ENCODE measurements at regions not wholly inside any gene's neighbourhood (a gene's known extent, or its start where the extent isn't known, plus 50 kb on each side); places are given as distances from the start of the nearest gene placed in this dataset.
"Not testable (repeated sequence)": the region's sequence is repeated elsewhere in the genome, so short reads cannot be mapped to it uniquely, and the experiment has no call there.

- no peaks in the 10 kb centered on the region for H3K4me1 Mint-ChIP-seq
- H3K4me3 Mint-ChIP-seq, result no peak overlapping the region
- no peak overlapping the region for H3K27ac Mint-ChIP-seq
- DNase-seq (no peak), ATAC-seq (no peak)
- H3K27me3 Mint-ChIP-seq, result peaks cover 12% of the 10 kb centered on the region
- H3K9me3 Mint-ChIP-seq, result no peaks in the 10 kb centered on the region
- H3K36me3 Mint-ChIP-seq (ENCODE audit: low read depth), result no peaks in the 10 kb centered on the region
Measured at GRCh38 chr6:27002447-27002846, 245.1 kb upstream of the PRSS16 start.

GRCh38 chr6:27007020-27007419 is 240.5 kb upstream of the PRSS16 start:
- Mint-ChIP-seq H3K4me1 (no peaks in the 10 kb centered on the region), H3K4me3 (no peak overlapping the region), H3K27me3 (peaks cover 19% of the 10 kb centered on the region), H3K36me3 (ENCODE audit: low read depth) (peaks cover 3% of the 10 kb centered on the region), H3K9me3 (peaks cover 4% of the 10 kb centered on the region), H3K27ac (no peak overlapping the region)
- ATAC-seq (no peak), DNase-seq (no peak)

GRCh38 chr6:27008613-27009012 is 238.9 kb upstream of the PRSS16 start:
- H3K27me3 Mint-ChIP-seq, result peaks cover 21% of the 10 kb centered on the region

GRCh38 chr6:27014053-27014452 is 233.4 kb upstream of the PRSS16 start:
- ATAC-seq; H3K36me3 Mint-ChIP-seq (ENCODE audit: low read depth); H3K4me1 Mint-ChIP-seq; H3K27ac Mint-ChIP-seq; H3K4me3 Mint-ChIP-seq; DNase-seq: not testable (repeated sequence)
- H3K9me3 Mint-ChIP-seq, result peaks cover 51% of the 10 kb centered on the region
- peaks cover 15% of the 10 kb centered on the region for H3K27me3 Mint-ChIP-seq

More at GRCh38 chr6:27008613-27009012, 238.9 kb upstream of the PRSS16 start:
- not testable (repeated sequence) for H3K4me3 Mint-ChIP-seq; ATAC-seq; H3K4me1 Mint-ChIP-seq; DNase-seq; H3K36me3 Mint-ChIP-seq (ENCODE audit: low read depth); H3K27ac Mint-ChIP-seq
- H3K9me3 Mint-ChIP-seq, result peaks cover 11% of the 10 kb centered on the region

- H3K4me3 Mint-ChIP-seq, result no peak overlapping the region
- H3K4me1 Mint-ChIP-seq, result peaks cover 9% of the 10 kb centered on the region
- DNase-seq (no peak), ATAC-seq (no peak)
- no peak overlapping the region for H3K27ac Mint-ChIP-seq
- peaks cover 52% of the 10 kb centered on the region for H3K9me3 Mint-ChIP-seq
- H3K27me3 Mint-ChIP-seq, result peaks cover 21% of the 10 kb centered on the region
- H3K36me3 Mint-ChIP-seq (ENCODE audit: low read depth), result no peaks in the 10 kb centered on the region
Measured at GRCh38 chr6:27016689-27017088, 230.8 kb upstream of the PRSS16 start.

- ATAC-seq, result not testable (repeated sequence)
- Mint-ChIP-seq H3K27me3 (peaks cover 28% of the 10 kb centered on the region), H3K9me3 (peaks cover 45% of the 10 kb centered on the region)
Measured at GRCh38 chr6:27018401-27018800, 229.1 kb upstream of the PRSS16 start.

GRCh38 chr6:27019651-27020552 is 227.6 kb upstream of the PRSS16 start:
- Mint-ChIP-seq H3K27ac (peak overlapping the region; percentile 70), H3K9me3 (peaks cover 39% of the 10 kb centered on the region), H3K4me1 (peaks cover 9% of the 10 kb centered on the region), H3K27me3 (peaks cover 38% of the 10 kb centered on the region), H3K36me3 (ENCODE audit: low read depth) (no peaks in the 10 kb centered on the region), H3K4me3 (peak overlapping the region; percentile 76)
- ATAC-seq (peak; percentile 84), DNase-seq (peak; percentile 67)

More at GRCh38 chr6:27018401-27018800, 229.1 kb upstream of the PRSS16 start:
- H3K4me3 Mint-ChIP-seq; H3K27ac Mint-ChIP-seq; DNase-seq; H3K36me3 Mint-ChIP-seq (ENCODE audit: low read depth); H3K4me1 Mint-ChIP-seq: not testable (repeated sequence)

GRCh38 chr6:27020553-27020880 is 227.0 kb upstream of the PRSS16 start:
- Mint-ChIP-seq H3K9me3 (peaks cover 33% of the 10 kb centered on the region), H3K36me3 (ENCODE audit: low read depth) (no peaks in the 10 kb centered on the region), H3K27me3 (peaks cover 39% of the 10 kb centered on the region), H3K4me1 (peaks cover 9% of the 10 kb centered on the region), H3K4me3 (peak overlapping the region; percentile 76), H3K27ac (peak overlapping the region; percentile 70)
- DNase-seq (no peak), ATAC-seq (no peak)

GRCh38 chr6:27023664-27024063 is 223.8 kb upstream of the PRSS16 start:
- no peak overlapping the region for H3K27ac Mint-ChIP-seq
- peaks cover 9% of the 10 kb centered on the region for H3K4me1 Mint-ChIP-seq
- DNase-seq, result no peak
- peaks cover 51% of the 10 kb centered on the region for H3K27me3 Mint-ChIP-seq
- H3K9me3 Mint-ChIP-seq, result peaks cover 7% of the 10 kb centered on the region
- no peak for ATAC-seq
- H3K36me3 Mint-ChIP-seq (ENCODE audit: low read depth), result no peaks in the 10 kb centered on the region
- H3K4me3 Mint-ChIP-seq, result no peak overlapping the region

- peaks cover 5% of the 10 kb centered on the region for H3K4me1 Mint-ChIP-seq
- no peaks in the 10 kb centered on the region for H3K9me3 Mint-ChIP-seq
- ATAC-seq (no peak), DNase-seq (no peak)
- H3K27ac Mint-ChIP-seq, result no peak overlapping the region
- no peaks in the 10 kb centered on the region for H3K36me3 Mint-ChIP-seq (ENCODE audit: low read depth)
- peaks cover 41% of the 10 kb centered on the region for H3K27me3 Mint-ChIP-seq
- no peak overlapping the region for H3K4me3 Mint-ChIP-seq
Measured at GRCh38 chr6:27025351-27025750, 222.2 kb upstream of the PRSS16 start.

GRCh38 chr6:27026361-27026760 is 221.1 kb upstream of the PRSS16 start:
- DNase-seq (no peak), ATAC-seq (no peak)
- Mint-ChIP-seq H3K27me3 (peaks cover 36% of the 10 kb centered on the region), H3K4me3 (no peak overlapping the region), H3K27ac (no peak overlapping the region), H3K4me1 (no peaks in the 10 kb centered on the region), H3K9me3 (no peaks in the 10 kb centered on the region), H3K36me3 (ENCODE audit: low read depth) (no peaks in the 10 kb centered on the region)

GRCh38 chr6:27031302-27031701 is 216.2 kb upstream of the PRSS16 start:
- no peak overlapping the region for H3K27ac Mint-ChIP-seq
- no peaks in the 10 kb centered on the region for H3K9me3 Mint-ChIP-seq
- H3K36me3 Mint-ChIP-seq (ENCODE audit: low read depth), result no peaks in the 10 kb centered on the region
- ATAC-seq (no peak), DNase-seq (no peak)
- no peak overlapping the region for H3K4me3 Mint-ChIP-seq
- H3K27me3 Mint-ChIP-seq, result peaks cover 40% of the 10 kb centered on the region
- no peaks in the 10 kb centered on the region for H3K4me1 Mint-ChIP-seq

- no peak overlapping the region for H3K4me3 Mint-ChIP-seq
- DNase-seq (no peak), ATAC-seq (no peak)
- no peaks in the 10 kb centered on the region for H3K36me3 Mint-ChIP-seq (ENCODE audit: low read depth)
- H3K27ac Mint-ChIP-seq, result no peak overlapping the region
- H3K9me3 Mint-ChIP-seq, result no peaks in the 10 kb centered on the region
- H3K4me1 Mint-ChIP-seq, result no peaks in the 10 kb centered on the region
- peaks cover 39% of the 10 kb centered on the region for H3K27me3 Mint-ChIP-seq
Measured at GRCh38 chr6:27038498-27038897, 209.0 kb upstream of the PRSS16 start.

GRCh38 chr6:27040244-27041042 is 207.1 kb upstream of the PRSS16 start:
- no peak overlapping the region for H3K4me3 Mint-ChIP-seq
- DNase-seq (no peak), ATAC-seq (no peak)
- H3K9me3 Mint-ChIP-seq, result no peaks in the 10 kb centered on the region
- H3K36me3 Mint-ChIP-seq (ENCODE audit: low read depth), result no peaks in the 10 kb centered on the region
- peaks cover 36% of the 10 kb centered on the region for H3K27me3 Mint-ChIP-seq
- H3K4me1 Mint-ChIP-seq, result no peaks in the 10 kb centered on the region
- H3K27ac Mint-ChIP-seq, result no peak overlapping the region

GRCh38 chr6:27043244-27043643 is 204.3 kb upstream of the PRSS16 start:
- no peak for ATAC-seq
- DNase-seq, result no peak
- H3K9me3 Mint-ChIP-seq, result no peaks in the 10 kb centered on the region
- peaks cover 26% of the 10 kb centered on the region for H3K27me3 Mint-ChIP-seq
- no peak overlapping the region for H3K4me3 Mint-ChIP-seq
- no peaks in the 10 kb centered on the region for H3K36me3 Mint-ChIP-seq (ENCODE audit: low read depth)
- H3K27ac Mint-ChIP-seq, result no peak overlapping the region
- H3K4me1 Mint-ChIP-seq, result no peaks in the 10 kb centered on the region
